SU-DHL-6 (cell line): ENCODE measurements at regions not wholly inside any gene's neighbourhood (a gene's known extent, or its start where the extent isn't known, plus 50 kb on each side); places are given as distances from the start of the nearest gene placed in this dataset.
"Not testable (repeated sequence)": the region's sequence is repeated elsewhere in the genome, so short reads cannot be mapped to it uniquely, and the experiment has no call there.

Source experiments
- H2AFZ ChIP-seq: fragments of 200-600 bp; sonication (generic); 2 replicates; pipeline ENCODE4 v1.6.1; 2014; ENCODE audit warnings: low read depth, mild to moderate bottlenecking, moderate library complexity, mixed read lengths, antibody characterized with exemption, low read length; ENCODE audit not compliant: severe bottlenecking
- H3F3A ChIP-seq: fragments of 200-600 bp; shearing (Covaris generic); 2 replicates; pipeline ENCODE4 v1.6.0; 2016; ENCODE audit warnings: antibody characterized with exemption, mild to moderate bottlenecking; ENCODE audit not compliant: insufficient read depth
- H3K27ac ChIP-seq: fragments of 200-600 bp; sonication (generic); 2 replicates; pipeline ENCODE4 v1.5.1; 2016; ENCODE audit warnings: low read depth, mild to moderate bottlenecking, low read length, moderate library complexity, mixed read lengths
- H3K27me3 ChIP-seq: fragments of 200-600 bp; sonication (generic), shearing (Covaris generic); 2 replicates; pipeline ENCODE4 v1.6.0; 2014; ENCODE audit warnings: mild to moderate bottlenecking, low read length
- H3K36me3 ChIP-seq: fragments of 200-600 bp; sonication (generic); 2 replicates; pipeline ENCODE4 v1.6.1; 2014; ENCODE audit warnings: mild to moderate bottlenecking, low read length, mixed read lengths
- H3K4me2 ChIP-seq: fragments of 300-600, 200-600 bp; shearing (Covaris generic), sonication (generic); 2 replicates; pipeline ENCODE4 v1.6.0; 2014; ENCODE audit warnings: low read length, low read depth, mild to moderate bottlenecking; ENCODE audit not compliant: poor library complexity, severe bottlenecking
- H3K4me3 ChIP-seq: fragments of 200-600 bp; sonication (generic); 2 replicates; pipeline ENCODE4 v1.5.1; 2014; ENCODE audit warnings: antibody characterized with exemption, low read length, mild to moderate bottlenecking, mixed read lengths; ENCODE audit not compliant: insufficient read depth, poor library complexity, severe bottlenecking
- H3K79me2 ChIP-seq: fragments of 200-600 bp; sonication (generic); 2 replicates; pipeline ENCODE4 v1.6.1; 2014; ENCODE audit warnings: mild to moderate bottlenecking, low read length, moderate library complexity; ENCODE audit not compliant: insufficient read depth
- H3K9ac ChIP-seq: fragments of 200-600 bp; sonication (generic); 2 replicates; pipeline ENCODE4 v1.7.0; 2014; ENCODE audit warnings: mild to moderate bottlenecking, low read length
- H3K9me2 ChIP-seq: fragments of 200-600 bp; sonication (generic); replicated peaks from 2 replicates; pipeline ENCODE4 v1.6.1; 2014; ENCODE audit warnings: low read length; ENCODE audit not compliant: insufficient read depth
- H3K9me3 ChIP-seq: fragments of 200-600 bp; sonication (generic); 2 replicates; pipeline ENCODE4 v1.6.1; 2014; ENCODE audit warnings: low read length, mixed read lengths; ENCODE audit not compliant: insufficient read depth
- H4K20me1 ChIP-seq: fragments of 200-600 bp; sonication (generic); 2 replicates; pipeline ENCODE4 v1.6.1; 2014; ENCODE audit warnings: low read depth, mild to moderate bottlenecking, antibody characterized with exemption, low read length, moderate library complexity, mixed read lengths
- CTCF ChIP-seq: fragments of 200-600 bp; sonication (generic); IDR thresholded peaks from one replicate; pipeline ENCODE4 v1.5.1; 2017; ENCODE audit warnings: antibody characterized with exemption, mild to moderate bottlenecking, low read length, moderate library complexity; ENCODE audit not compliant: insufficient read depth, poor library complexity, severe bottlenecking
- EZH2phosphoT487 ChIP-seq: fragments of 200-600 bp; sonication (generic), shearing (Covaris generic); conservative IDR thresholded peaks from 2 replicates; pipeline ENCODE4 v1.6.1; 2018; ENCODE audit warnings: mild to moderate bottlenecking, antibody characterized with exemption, low read length, moderate library complexity, mixed read lengths

- TF ChIP-seq EZH2phosphoT487 = no peak
- TF ChIP-seq CTCF = no peak
- Histone ChIP-seq H3K9me2 (no peaks in the 10 kb centered on the region), H2AFZ (no peak overlapping the region), H3K79me2 (no peaks in the 10 kb centered on the region), H3F3A (no peaks in the 10 kb centered on the region), H3K4me2 (no peak overlapping the region), H3K27ac (no peak overlapping the region), H3K27me3 (no peaks in the 10 kb centered on the region; the same call in 1 of the 2 replicates), H3K36me3 (no peaks in the 10 kb centered on the region), H3K9me3 (no peaks in the 10 kb centered on the region), H3K4me3 (no peak overlapping the region), H3K9ac (no peak overlapping the region), H4K20me1 (no peaks in the 10 kb centered on the region)
These were observed 96.9 kb upstream of the MYRIP start for GRCh38 chr3:39712413-39713048.

GRCh38 chr3:39713341-39713740 lies 96.1 kb upstream of the MYRIP start:
- not testable (repeated sequence) for H3K27me3 ChIP-seq, H3F3A ChIP-seq, H3K9me3 ChIP-seq, H3K9me2 ChIP-seq, H3K27ac ChIP-seq, H3K4me3 ChIP-seq, H3K79me2 ChIP-seq, H3K9ac ChIP-seq, H3K4me2 ChIP-seq, H4K20me1 ChIP-seq, H2AFZ ChIP-seq, H3K36me3 ChIP-seq

- Histone ChIP-seq H3K27me3 (no peaks in the 10 kb centered on the region), H3K4me2 (no peak overlapping the region), H2AFZ (no peak overlapping the region), H3K79me2 (no peaks in the 10 kb centered on the region), H3F3A (no peaks in the 10 kb centered on the region), H4K20me1 (no peaks in the 10 kb centered on the region), H3K9ac (no peak overlapping the region), H3K36me3 (no peaks in the 10 kb centered on the region), H3K27ac (no peak overlapping the region), H3K4me3 (no peak overlapping the region), H3K9me3 (no peaks in the 10 kb centered on the region), H3K9me2 (no peaks in the 10 kb centered on the region)
- TF ChIP-seq EZH2phosphoT487 = no peak
- no peak for TF ChIP-seq CTCF
These were observed 92.6 kb upstream of the MYRIP start for GRCh38 chr3:39716849-39717248.

- H4K20me1 ChIP-seq = no peaks in the 10 kb centered on the region
- no peaks in the 10 kb centered on the region for H3K9me2 ChIP-seq
- no peaks in the 10 kb centered on the region for H3F3A ChIP-seq
- H3K79me2 ChIP-seq = no peaks in the 10 kb centered on the region
- no peak overlapping the region for H3K27ac ChIP-seq
- no peaks in the 10 kb centered on the region for H3K36me3 ChIP-seq
- no peaks in the 10 kb centered on the region for H3K27me3 ChIP-seq
- no peak overlapping the region for H3K9ac ChIP-seq
- no peak for TF ChIP-seq CTCF
- TF ChIP-seq EZH2phosphoT487 = no peak
- H3K9me3 ChIP-seq = no peaks in the 10 kb centered on the region
- no peak overlapping the region for H3K4me3 ChIP-seq
- H3K4me2 ChIP-seq = no peak overlapping the region
- H2AFZ ChIP-seq = no peak overlapping the region
These were observed 90.5 kb upstream of the MYRIP start for GRCh38 chr3:39718674-39719595.
